Right ventricle myocardium inferior (tissue), 1 donor: ENCODE measurements at regions not wholly inside any gene's neighbourhood (a gene's known extent, or its start where the extent isn't known, plus 50 kb on each side); places are given as distances from the start of the nearest gene placed in this dataset.

Experiments
- ATAC-seq: fragments of 200-7000 bp; cut with Tn5 transposase; one replicate; pipeline ENCODE4 v1.9.1; 2020; ENCODE audit warnings: mild to moderate bottlenecking, moderate library complexity
- DNase-seq: peaks from one replicate; pipeline ENCODE4 v3.0.0; 2021; ENCODE audit errors: missing footprints
- intact Hi-C: fragments of 100-400 bp; cut with DNase I; formaldehyde crosslinking; loops from one replicate; pipeline ENCODE4 v1.11.0; 2022
- donor health status: DM: no; HTN: yes; CAD: no; lungs with severe emphysema.

- ATAC-seq (no peak), DNase-seq (no peak)
- intact Hi-C loops = no loop called here
Observed at GRCh38 chr20:50370036-50370566, 140.1 kb upstream of the PTPN1 start.

GRCh38 chr20:50371878-50372769, 138.1 kb upstream of the PTPN1 start:
- intact Hi-C loops = no loop called here
- no peak for ATAC-seq

GRCh38 chr20:50372770-50373088, 137.5 kb upstream of the PTPN1 start:
- no peak for DNase-seq
- intact Hi-C loops = no loop called here
- no peak for ATAC-seq

More at GRCh38 chr20:50371878-50372769, 138.1 kb upstream of the PTPN1 start:
- DNase-seq = no peak

- intact Hi-C loops = no loop called here
- no peak for DNase-seq
- no peak for ATAC-seq
Observed at GRCh38 chr20:50373674-50374286, 136.4 kb upstream of the PTPN1 start.

GRCh38 chr20:50374541-50375078, 135.6 kb upstream of the PTPN1 start:
- DNase-seq = no peak
- intact Hi-C loops = loop anchor here (5.0 kb wide), 2 partner anchors 62 to 88 kb away; no protein-coding TSS in a partner anchor
- ATAC-seq = no peak

- DNase-seq (no peak), ATAC-seq (no peak)
- intact Hi-C loops = loop anchor here (5.0 kb wide), 2 partner anchors 64 to 86 kb away; no protein-coding TSS in a partner anchor
Observed at GRCh38 chr20:50376179-50376887, 133.8 kb upstream of the PTPN1 start.

GRCh38 chr20:50376888-50377459, 133.2 kb upstream of the PTPN1 start:
- intact Hi-C loops = loop anchor here (5.0 kb wide), 2 partner anchors 65 to 85 kb away; no protein-coding TSS in a partner anchor
- ATAC-seq (no peak), DNase-seq (no peak)

- ATAC-seq = no peak
- intact Hi-C loops = loop anchor here (2.0 to 5.0 kb wide), 3 partner anchors 32 to 84 kb away; no protein-coding TSS in a partner anchor
- DNase-seq = no peak
Observed at GRCh38 chr20:50378170-50379000, 131.8 kb upstream of the PTPN1 start.

GRCh38 chr20:50379049-50379990, 130.9 kb upstream of the PTPN1 start:
- ATAC-seq (peak; percentile 92), DNase-seq (peak; percentile 94)
- intact Hi-C loops = loop anchor here (2.0 to 5.0 kb wide), 3 partner anchors 33 to 83 kb away; no protein-coding TSS in a partner anchor

- DNase-seq = no peak
- intact Hi-C loops = loop anchor here (2.0 to 5.0 kb wide), 3 partner anchors 33 to 82 kb away; no protein-coding TSS in a partner anchor
- ATAC-seq = no peak
Observed at GRCh38 chr20:50379991-50380696, 130.0 kb upstream of the PTPN1 start.

- ATAC-seq = no peak
- intact Hi-C loops = no loop called here
- no peak for DNase-seq
Observed at GRCh38 chr20:50380697-50381040, 129.5 kb upstream of the PTPN1 start.

- ATAC-seq (no peak), DNase-seq (no peak)
- intact Hi-C loops = no loop called here
Observed at GRCh38 chr20:50381075-50381732, 129.0 kb upstream of the PTPN1 start.

- ATAC-seq = no peak
- no peak for DNase-seq
- intact Hi-C loops = no loop called here
Observed at GRCh38 chr20:50381771-50382593, 128.2 kb upstream of the PTPN1 start.

- intact Hi-C loops = no loop called here
- ATAC-seq (no peak), DNase-seq (peak; percentile 75)
Observed at GRCh38 chr20:50385733-50386640, 124.2 kb upstream of the PTPN1 start.
